ENCODE measurements at regions not wholly inside any gene's neighbourhood (a gene's known extent, or its start where the extent isn't known, plus 50 kb on each side); places are given as distances from the start of the nearest gene placed in this dataset.

- no peak for DNase-seq
Observed at GRCh38 chr17:56096026-56096810, 57.1 kb upstream of the ANKFN1 start.

GRCh38 chr17:56098746-56099145 is 54.5 kb upstream of the ANKFN1 start:
- DNase-seq: no peak

GRCh38 chr17:56099649-56100048 is 53.6 kb upstream of the ANKFN1 start:
- no peak for DNase-seq
